ENCODE measurements at regions not wholly inside any gene's neighbourhood (a gene's known extent, or its start where the extent isn't known, plus 50 kb on each side); places are given as distances from the start of the nearest gene placed in this dataset.
A peak's percentile ranks its signal among the peaks of the same experiment; 100 is the strongest.

GRCh38 chr3:83216919-83217594, 1455.6 kb upstream of the GBE1 start:
- ATAC-seq (peak in 1 of 2 donors; percentile 27), DNase-seq (no peak)
- Histone ChIP-seq H3K4me3 (no peak overlapping the region), H3K36me3 (no peaks in the 10 kb centered on the region), H3K27ac (no peak overlapping the region), H3K27me3 (ENCODE audit: low read depth) (no peaks in the 10 kb centered on the region), H3K9me3 (no peaks in the 10 kb centered on the region), H3K4me1 (no peaks in the 10 kb centered on the region)
- intact Hi-C loops (cut with DNase I): no loop called here
- TF ChIP-seq CTCF (IDR thresholded peaks at IDR 0.05): no peak

DNA sequence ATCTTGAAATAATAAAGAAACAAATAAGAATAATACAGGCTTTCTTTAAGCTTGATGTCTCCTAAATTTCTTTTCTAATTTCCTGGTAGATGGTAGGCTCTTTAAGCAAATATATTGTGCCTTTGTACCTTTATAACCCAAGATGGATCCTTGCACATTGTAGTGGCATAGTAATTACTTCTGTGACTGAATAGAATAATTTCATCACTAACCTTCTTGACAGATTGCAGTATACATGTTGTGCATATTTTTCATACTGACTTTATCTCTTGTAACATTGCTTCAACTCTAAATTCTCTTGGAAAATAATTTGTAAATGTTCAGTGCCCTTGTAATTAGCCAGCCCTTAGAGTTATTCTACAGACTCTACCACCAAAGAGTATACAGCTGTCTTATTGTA, 1433.8 kb upstream of the GBE1 start:
- no peak for TF ChIP-seq CTCF (IDR thresholded peaks at IDR 0.05)
- intact Hi-C loops (cut with DNase I): no loop called here

DNA sequence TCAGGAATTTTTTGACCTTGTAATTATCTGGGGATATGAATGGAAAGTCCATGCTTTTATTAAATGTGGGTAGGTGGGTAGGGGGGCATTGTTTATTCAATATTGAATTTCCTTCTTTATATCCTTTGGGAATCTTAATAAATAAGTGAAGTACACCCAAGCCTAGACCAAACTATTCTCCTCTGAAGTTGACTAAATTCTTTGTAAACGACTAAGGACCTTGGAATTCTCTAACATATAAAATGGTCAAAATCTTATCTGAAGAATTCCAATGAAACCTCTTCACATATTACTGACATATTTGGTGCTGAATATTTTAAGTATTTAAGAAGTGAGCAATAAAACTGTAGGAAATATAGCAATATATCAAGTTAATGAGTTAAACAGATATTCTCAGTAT, 1432.1 kb upstream of the GBE1 start:
- H3K4me3 ChIP-seq: no peak overlapping the region
- H3K27me3 ChIP-seq (ENCODE audit: low read depth): no peaks in the 10 kb centered on the region
- H3K36me3 ChIP-seq: no peaks in the 10 kb centered on the region
- no peaks in the 10 kb centered on the region for H3K4me1 ChIP-seq
- intact Hi-C loops (cut with DNase I): no loop called here
- DNase-seq: no peak
- TF ChIP-seq CTCF (IDR thresholded peaks at IDR 0.05): no peak
- ATAC-seq: no peak
- no peak overlapping the region for H3K27ac ChIP-seq
- H3K9me3 ChIP-seq: no peaks in the 10 kb centered on the region

More for the DNA sequence above, 1433.8 kb upstream of the GBE1 start:
- H3K36me3 ChIP-seq: no peaks in the 10 kb centered on the region
- ATAC-seq: no peak
- no peaks in the 10 kb centered on the region for H3K27me3 ChIP-seq (ENCODE audit: low read depth)
- H3K27ac ChIP-seq: no peak overlapping the region
- H3K9me3 ChIP-seq: no peaks in the 10 kb centered on the region
- H3K4me1 ChIP-seq: no peaks in the 10 kb centered on the region
- no peak for DNase-seq
- no peak overlapping the region for H3K4me3 ChIP-seq

DNA sequence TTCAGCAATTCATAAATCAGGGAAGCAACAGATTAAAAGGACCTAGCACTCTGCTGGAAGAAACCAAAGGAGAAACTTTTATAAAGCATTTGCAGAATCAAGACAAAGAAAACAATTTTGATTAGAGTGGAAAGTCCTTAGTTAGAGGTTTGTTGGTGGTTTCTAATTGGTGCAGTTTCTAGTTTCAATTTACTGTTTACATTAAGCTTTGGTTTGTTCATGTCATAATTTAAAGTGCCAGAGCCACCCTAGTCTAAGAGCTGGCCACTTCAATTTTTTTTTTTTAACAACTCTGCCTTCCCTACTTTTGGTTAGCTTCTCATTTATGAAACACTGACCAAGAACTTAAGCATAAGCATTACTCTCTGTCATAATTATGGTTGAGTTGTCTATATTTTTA, 1428.2 kb upstream of the GBE1 start:
- intact Hi-C loops (cut with DNase I): no loop called here
- no peak for DNase-seq
- Histone ChIP-seq H3K4me3 (no peak overlapping the region), H3K36me3 (no peaks in the 10 kb centered on the region), H3K9me3 (no peaks in the 10 kb centered on the region), H3K27ac (no peak overlapping the region), H3K4me1 (no peaks in the 10 kb centered on the region), H3K27me3 (ENCODE audit: low read depth) (no peaks in the 10 kb centered on the region)
- TF ChIP-seq CTCF (IDR thresholded peaks at IDR 0.05): no peak
- no peak for ATAC-seq

GRCh38 chr3:83169473-83169872, 1408.0 kb upstream of the GBE1 start:
- ATAC-seq: no peak
- Histone ChIP-seq H3K9me3 (no peaks in the 10 kb centered on the region), H3K4me3 (no peak overlapping the region), H3K4me1 (no peaks in the 10 kb centered on the region), H3K36me3 (no peaks in the 10 kb centered on the region), H3K27me3 (ENCODE audit: low read depth) (no peaks in the 10 kb centered on the region), H3K27ac (no peak overlapping the region)
- intact Hi-C loops (cut with DNase I): no loop called here
- TF ChIP-seq CTCF (IDR thresholded peaks at IDR 0.05): no peak
- DNase-seq: no peak
